HCT116 (cell line): ENCODE measurements at regions not wholly inside any gene's neighbourhood (a gene's known extent, or its start where the extent isn't known, plus 50 kb on each side); places are given as distances from the start of the nearest gene placed in this dataset.

Experiments
- ATAC-seq: fragments of 200-7000 bp; cut with Tn5 transposase; 2 replicates; pipeline ENCODE4 v1.9.1; 2020; ENCODE audit warnings: mild to moderate bottlenecking, moderate library complexity
- BruUV-seq: library from RNA; stranded (reverse); fragments of 400-500 nt; replicated peaks from 2 replicates; lab custom pipeline; 2021; lab: Mats Ljungman, UMichigan
- CTCF ChIA-PET: fragments of 300-600 bp; sonication (Branson Sonifier 250); formaldehyde crosslinking; loops from one replicate; lab custom pipeline; 2021; ENCODE audit warnings: antibody characterized with exemption; lab: Charles Lee
- POLR2A ChIA-PET: fragments of 300-600, 350-600 bp; sonication (Branson Sonifier 250); formaldehyde crosslinking; loops from one replicate; lab custom pipeline; 2021; ENCODE audit warnings: antibody characterized with exemption; lab: Charles Lee
- RAD21 ChIA-PET, 2 experiments: fragments of 300-600 bp; sonication (Branson Sonifier 250); formaldehyde crosslinking; loops; one replicate each; lab custom pipeline; 2023; ENCODE audit warnings: low total read pairs in 2 of 2; ENCODE audit not compliant: uncharacterized antibody in 2 of 2, unreplicated experiment in 2 of 2, low non-redundant PET in 1 of 2; lab: Charles Lee
- DNase-seq: peaks from one replicate; pipeline ENCODE4 v3.0.0-alpha.2; 2010; ENCODE audit warnings: low read depth, low spot score
- H2AFZ ChIP-seq: fragments of 200-600 bp; shearing (Covaris generic), sonication (generic); 2 replicates; pipeline ENCODE4 v1.6.1; 2017; ENCODE audit warnings: low read depth, mixed run types, mixed read lengths, antibody characterized with exemption, low read length; ENCODE audit not compliant: poor library complexity, severe bottlenecking
- H3K27ac ChIP-seq: 2 replicates; pipeline ENCODE4 v1.5.1; 2012; ENCODE audit warnings: low read depth, low read length
- H3K27me3 ChIP-seq: fragments of 200-600 bp; sonication (generic); 2 replicates; pipeline ENCODE4 v1.6.1; 2016; ENCODE audit warnings: mixed run types, low read length, mixed read lengths; ENCODE audit not compliant: insufficient read depth
- H3K36me3 ChIP-seq, 2 experiments: fragments of 200-500 bp in 1 of 2; fragments of 200-600 bp in 1 of 2; sonication (Bioruptor generic) in 1 of 2; sonication (generic) in 1 of 2; 2 replicates each; pipeline versions ENCODE4 v1.5.1 to v1.6.1; 2014 to 2016; ENCODE audit warnings: low read length in 2 of 2, inconsistent platforms in 1 of 2, mixed read lengths in 1 of 2, mixed run types in 1 of 2; ENCODE audit not compliant: insufficient read depth in 2 of 2, control insufficient read depth in 1 of 2
- H3K4me1 ChIP-seq, 2 experiments: fragments of 200-600 bp in 1 of 2; sonication (generic) in 1 of 2; 2 replicates each; pipeline versions ENCODE4 v1.5.1 to v1.6.1; 2012 to 2017; ENCODE audit warnings: low read length in 2 of 2, inconsistent platforms in 1 of 2, mild to moderate bottlenecking in 1 of 2, mixed read lengths in 1 of 2, mixed run types in 1 of 2, moderate library complexity in 1 of 2; ENCODE audit not compliant: insufficient read depth in 2 of 2, control insufficient read depth in 1 of 2
- H3K4me2 ChIP-seq: fragments of 200-600 bp; sonication (generic); 2 replicates; pipeline ENCODE4 v1.6.1; 2017; ENCODE audit warnings: mixed run types, low read length, mixed read lengths
- H3K4me3 ChIP-seq, 2 experiments: fragments of 200-600 bp in 1 of 2; sonication (generic) in 1 of 2; replicated peaks in 1 of 2; 2 replicates each; pipeline ENCODE4 v1.5.1; 2011 to 2016; ENCODE audit warnings: low read length in 2 of 2, control low read depth in 1 of 2, low read depth in 1 of 2, mild to moderate bottlenecking in 1 of 2, mixed read lengths in 1 of 2, mixed run types in 1 of 2
- H3K79me2 ChIP-seq: fragments of 200-600 bp; sonication (generic); 2 replicates; pipeline ENCODE4 v1.6.1; 2017; ENCODE audit warnings: mild to moderate bottlenecking, mixed run types, low read length, moderate library complexity, mixed read lengths; ENCODE audit not compliant: insufficient read depth
- H3K9ac ChIP-seq: fragments of 200-600 bp; sonication (generic); 2 replicates; pipeline ENCODE4 v1.6.1; 2016; ENCODE audit warnings: low read length, mixed read lengths
- H3K9me2 ChIP-seq: fragments of 200-600 bp; sonication (generic), shearing (Covaris generic); 2 replicates; pipeline ENCODE4 v1.6.1; 2017; ENCODE audit warnings: mixed run types, mild to moderate bottlenecking, moderate library complexity; ENCODE audit not compliant: insufficient read depth
- H3K9me3 ChIP-seq, 2 experiments: fragments of 200-500 bp in 1 of 2; fragments of 200-600 bp in 1 of 2; sonication (Bioruptor generic) in 1 of 2; sonication (generic) in 1 of 2; 2 replicates each; pipeline ENCODE4 v1.6.1; 2014 to 2017; ENCODE audit warnings: low read length in 2 of 2, mixed read lengths in 2 of 2, inconsistent platforms in 1 of 2, low read depth in 1 of 2, mild to moderate bottlenecking in 1 of 2, mixed run types in 1 of 2, moderate library complexity in 1 of 2; ENCODE audit not compliant: control insufficient read depth in 1 of 2, insufficient read depth in 1 of 2
- H4K20me1 ChIP-seq: fragments of 200-600 bp; sonication (generic), shearing (Covaris generic); 2 replicates; pipeline ENCODE4 v1.6.1; 2017; ENCODE audit warnings: mixed run types, mild to moderate bottlenecking, moderate library complexity; ENCODE audit not compliant: insufficient read depth
- CBX3 ChIP-seq: IDR thresholded peaks from 2 replicates; pipeline ENCODE4 v1.6.1; 2012; ENCODE audit warnings: low read depth
- EGR1 ChIP-seq: IDR thresholded peaks from 2 replicates; pipeline ENCODE4 v1.6.1; 2012; ENCODE audit warnings: low read depth
- ELF1 ChIP-seq: IDR thresholded peaks from 2 replicates; pipeline ENCODE4 v1.6.1; 2012; ENCODE audit warnings: low read depth, borderline replicate concordance
- EZH2 ChIP-seq: fragments of 200-600 bp; sonication (generic); IDR thresholded peaks from 2 replicates; pipeline ENCODE4 v1.6.1; 2017; ENCODE audit warnings: antibody characterized with exemption, mixed run types
- FOSL1 ChIP-seq: IDR thresholded peaks from 2 replicates; pipeline ENCODE4 v1.6.1; 2012; ENCODE audit warnings: low read depth
- MAX ChIP-seq: IDR thresholded peaks from 2 replicates; pipeline ENCODE4 v1.6.1; 2012
- POLR2AphosphoS5 ChIP-seq: IDR thresholded peaks from 2 replicates; pipeline ENCODE4 v1.6.1; 2011; ENCODE audit warnings: mild to moderate bottlenecking, low read depth, low read length, moderate library complexity
- RAD21 ChIP-seq: IDR thresholded peaks from 2 replicates; pipeline ENCODE4 v1.6.1; 2012; ENCODE audit warnings: low read depth, mild to moderate bottlenecking
- SP1 ChIP-seq: IDR thresholded peaks from 2 replicates; pipeline ENCODE4 v1.6.1; 2012; ENCODE audit warnings: low read depth
- YY1 ChIP-seq: IDR thresholded peaks from 2 replicates; pipeline ENCODE4 v1.6.1; 2011; ENCODE audit warnings: low read length, low read depth, moderate library complexity, mild to moderate bottlenecking; ENCODE audit not compliant: insufficient replicate concordance; ENCODE audit errors: extremely low read depth
- ZBTB33 ChIP-seq: IDR thresholded peaks from 2 replicates; pipeline ENCODE4 v1.6.1; 2011; ENCODE audit warnings: mild to moderate bottlenecking, low read length, moderate library complexity; ENCODE audit not compliant: insufficient replicate concordance; ENCODE audit errors: extremely low read depth
- ZFX ChIP-seq: fragments of 450-650 bp; IDR thresholded peaks from 2 replicates; pipeline ENCODE4 v1.6.1; 2017
- intact Hi-C: fragments of 100-400 bp; cut with micrococcal nuclease; formaldehyde crosslinking; loops from 2 replicates; pipeline ENCODE4 v1.10.0; 2022

- H3K4me2 ChIP-seq, result no peak overlapping the region
- no peaks in the 10 kb centered on the region; a peak in 1 of 4 replicates for H3K36me3 ChIP-seq
- BruUV-seq, result no TSS peak
- H3K9me3 ChIP-seq, result peaks cover 44 to 75% of the 10 kb centered on the region in 2 experiments; a peak in 3 of 4 replicates
- TF ChIP-seq EGR1 (no peak), POLR2AphosphoS5 (no peak)
- TF ChIP-seq, all 23 proteins: peak for 0
- no peak for DNase-seq
- no peaks in the 10 kb centered on the region for H3K27me3 ChIP-seq
- no peak overlapping the region for H3K4me3 ChIP-seq
- H4K20me1 ChIP-seq, result no peaks in the 10 kb centered on the region
- H3K9ac ChIP-seq, result no peak overlapping the region
- H3K9me2 ChIP-seq, result no peaks in the 10 kb centered on the region
- ChIA-PET CTCF (no interaction called here), POLR2A (no interaction called here), RAD21 (no interaction called here)
- no peak overlapping the region for H2AFZ ChIP-seq
- no peaks in the 10 kb centered on the region for H3K79me2 ChIP-seq
- H3K27ac ChIP-seq, result no peak overlapping the region
- ATAC-seq, result no peak
- intact Hi-C loops, result no loop called here
- H3K4me1 ChIP-seq, result no peaks in the 10 kb centered on the region
Measured at GRCh38 chr16:79795556-79795955, 195.0 kb upstream of the MAF start.

GRCh38 chr16:79794941-79795340, 194.4 kb upstream of the MAF start:
- TF ChIP-seq RAD21, result no peak
- TF ChIP-seq ELF1, result no peak
- no peak for TF ChIP-seq YY1
- no peak for TF ChIP-seq MAX
- TF ChIP-seq ZBTB33, result no peak
- TF ChIP-seq ZFX, result no peak
- TF ChIP-seq SP1, result no peak
- no peak for TF ChIP-seq CBX3
- no peak for TF ChIP-seq FOSL1
- no peak for TF ChIP-seq EZH2
- DNase-seq, result no peak
- RAD21 ChIA-PET, result no interaction called here
- Histone ChIP-seq H4K20me1 (no peaks in the 10 kb centered on the region), H3K27me3 (no peaks in the 10 kb centered on the region), H3K9me2 (no peaks in the 10 kb centered on the region), H3K9ac (no peak overlapping the region), H3K4me3 (no peak overlapping the region), H3K4me1 (no peaks in the 10 kb centered on the region), H3K27ac (no peak overlapping the region), H2AFZ (no peak overlapping the region), H3K9me3 (peaks cover 51 to 72% of the 10 kb centered on the region in 2 experiments; a peak in 3 of 4 replicates), H3K79me2 (no peaks in the 10 kb centered on the region), H3K4me2 (no peak overlapping the region), H3K36me3 (no peaks in the 10 kb centered on the region; a peak in 1 of 4 replicates)
- CTCF ChIA-PET, result no interaction called here
- POLR2A ChIA-PET, result no interaction called here
- no TSS peak for BruUV-seq
- intact Hi-C loops, result no loop called here
- no peak for ATAC-seq
